Stomach smooth muscle (tissue), 2 donors: ENCODE measurements at regions not wholly inside any gene's neighbourhood (a gene's known extent, or its start where the extent isn't known, plus 50 kb on each side); places are given as distances from the start of the nearest gene placed in this dataset.

Experiments
- H3K27ac ChIP-seq: one replicate; pipeline ENCODE4 v1.7.0; 2013; ENCODE audit warnings: mild to moderate bottlenecking, low read length, inconsistent platforms
- H3K27me3 ChIP-seq, 2 donors: one replicate each; pipeline ENCODE4 v1.7.0; 2013; ENCODE audit warnings: low read length in 2 of 2; ENCODE audit not compliant: insufficient read depth in 2 of 2, control insufficient read depth in 1 of 2
- H3K36me3 ChIP-seq, 2 donors: one replicate each; pipeline ENCODE4 v1.7.0; 2013; ENCODE audit warnings: low read length in 2 of 2; ENCODE audit not compliant: control insufficient read depth in 2 of 2, insufficient read depth in 2 of 2
- H3K4me1 ChIP-seq: one replicate; pipeline ENCODE4 v1.7.0; 2013; ENCODE audit warnings: low read length; ENCODE audit not compliant: control insufficient read depth, insufficient read depth
- H3K4me3 ChIP-seq, 2 donors: one replicate each; pipeline ENCODE4 v1.7.0; 2013; ENCODE audit warnings: low read length in 2 of 2
- H3K9ac ChIP-seq, 2 donors: one replicate each; pipeline ENCODE4 v1.7.0; 2013; ENCODE audit warnings: low read length in 2 of 2, mild to moderate bottlenecking in 1 of 2
- H3K9me3 ChIP-seq, 2 donors: one replicate each; pipeline ENCODE4 v1.7.0; 2013; ENCODE audit warnings: low read length in 2 of 2; ENCODE audit not compliant: control insufficient read depth in 2 of 2
- donor health status: healthy.
- donor health status: Pancreatic carcinoma.

DNA sequence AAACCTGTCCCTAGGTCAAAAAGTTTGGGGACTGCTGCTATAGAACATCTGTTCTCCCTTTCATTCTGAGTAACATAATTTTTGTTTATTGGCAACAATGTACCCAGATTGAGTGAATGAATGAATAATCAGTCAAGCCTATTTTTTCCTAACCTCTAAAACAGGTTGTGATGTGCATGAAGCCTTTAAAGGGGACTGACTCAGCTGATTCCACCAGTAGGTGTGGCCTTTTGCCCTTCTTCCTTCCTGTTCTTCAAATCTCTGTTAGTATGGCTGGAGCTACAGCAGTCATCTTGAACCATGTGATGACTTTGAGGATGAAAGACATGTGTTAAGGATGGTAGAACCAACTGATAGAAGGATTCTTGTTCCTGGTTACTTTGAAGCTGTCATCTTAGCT, 476.1 kb downstream of the NUF2 start:
- no peak overlapping the region for H3K9ac ChIP-seq
- H3K27me3 ChIP-seq = no peaks in the 10 kb centered on the region
- H3K4me1 ChIP-seq = no peaks in the 10 kb centered on the region
- H3K27ac ChIP-seq = no peak overlapping the region
- H3K9me3 ChIP-seq = no peaks in the 10 kb centered on the region
- H3K36me3 ChIP-seq = no peaks in the 10 kb centered on the region
- H3K4me3 ChIP-seq = no peak overlapping the region

DNA sequence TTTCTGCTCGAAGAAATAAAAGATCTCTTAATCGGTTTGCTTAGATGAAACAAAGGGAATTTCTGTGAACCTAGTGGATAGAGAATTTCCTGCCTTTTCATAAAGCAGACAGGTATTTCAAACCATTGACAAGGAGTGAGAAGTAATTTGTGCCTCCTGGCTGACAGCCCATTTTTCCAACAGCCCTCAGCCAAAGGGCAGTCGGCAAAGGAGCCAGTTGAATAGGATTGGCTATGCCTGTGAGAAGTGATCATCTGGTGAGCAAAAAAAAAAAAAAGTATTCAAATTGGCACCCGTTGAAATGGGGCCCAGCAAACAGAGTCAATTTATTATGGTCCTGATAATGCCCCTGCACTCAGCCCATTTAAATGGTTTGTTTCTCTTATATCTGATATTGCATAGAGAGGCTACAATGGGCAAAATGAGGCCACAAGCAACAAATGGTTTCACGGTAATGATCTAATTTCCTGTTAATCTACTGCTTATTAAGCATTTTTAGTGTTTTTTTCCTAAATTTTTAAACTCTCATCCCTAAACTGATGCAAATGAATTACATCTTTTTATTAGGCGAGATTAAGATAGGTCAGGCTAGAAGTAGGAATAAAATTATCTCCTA, 477.5 kb downstream of the NUF2 start:
- no peaks in the 10 kb centered on the region for H3K36me3 ChIP-seq
- no peak overlapping the region for H3K4me3 ChIP-seq
- H3K9me3 ChIP-seq = no peaks in the 10 kb centered on the region
- no peak overlapping the region for H3K9ac ChIP-seq
- no peak overlapping the region for H3K27ac ChIP-seq
- H3K27me3 ChIP-seq = no peaks in the 10 kb centered on the region
- no peaks in the 10 kb centered on the region for H3K4me1 ChIP-seq

DNA sequence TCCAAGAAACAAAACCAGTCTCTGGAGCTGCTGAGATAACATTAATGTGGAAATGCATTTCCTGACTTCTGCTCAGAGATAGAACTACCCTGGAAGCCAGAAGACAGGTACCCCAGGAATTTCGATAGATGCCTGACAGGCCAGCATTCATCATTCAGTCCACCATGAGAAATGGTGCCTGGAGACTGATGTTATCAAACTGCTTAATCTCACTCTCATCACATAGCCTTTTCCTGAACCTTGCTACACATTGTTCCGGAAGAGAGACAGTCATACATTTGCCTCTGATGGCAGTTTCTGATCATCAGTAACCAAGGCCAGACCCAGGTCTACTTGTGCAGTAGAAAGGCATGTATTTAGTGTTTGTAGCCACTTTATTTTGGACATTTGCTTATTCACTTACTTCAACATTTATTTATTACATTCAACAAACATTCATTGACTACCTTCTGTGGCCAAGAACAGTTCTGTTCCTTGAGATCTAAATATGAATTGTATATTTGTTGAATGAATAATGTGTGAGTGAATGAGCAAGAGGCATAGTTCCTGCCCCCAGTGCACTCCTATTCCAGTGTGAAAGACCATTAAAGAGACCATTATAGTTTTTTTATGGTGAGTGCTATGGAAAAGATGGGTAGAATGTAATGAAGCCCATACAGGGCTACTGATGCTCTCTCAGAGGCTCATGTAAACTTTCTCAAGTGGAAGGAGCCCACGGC, 485.7 kb downstream of the NUF2 start:
- H3K9ac ChIP-seq = no peak overlapping the region
- no peaks in the 10 kb centered on the region for H3K9me3 ChIP-seq
- H3K4me1 ChIP-seq = no peaks in the 10 kb centered on the region
- H3K27ac ChIP-seq = no peak overlapping the region
- no peaks in the 10 kb centered on the region for H3K27me3 ChIP-seq
- no peaks in the 10 kb centered on the region for H3K36me3 ChIP-seq
- H3K4me3 ChIP-seq = no peak overlapping the region

DNA sequence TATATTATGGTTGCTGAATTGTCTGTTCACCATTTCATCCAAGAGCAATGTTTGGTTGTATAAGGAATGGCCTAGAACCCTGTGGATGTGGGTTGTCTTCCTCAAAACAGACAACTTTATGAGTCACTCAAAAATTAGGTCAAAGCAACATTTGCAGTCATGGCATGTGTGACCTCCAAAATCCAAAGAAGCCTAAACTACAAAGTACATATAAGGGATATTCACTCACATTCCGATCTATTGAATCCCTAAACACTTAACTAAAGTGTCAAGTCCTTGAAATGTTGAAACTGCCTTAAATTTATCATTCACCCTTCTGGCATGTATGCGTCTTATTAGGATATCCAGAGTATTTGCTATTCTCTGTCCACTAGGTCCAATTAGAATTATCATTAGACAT, 491.5 kb downstream of the NUF2 start:
- Histone ChIP-seq H3K36me3 (no peaks in the 10 kb centered on the region), H3K4me3 (no peak overlapping the region), H3K9ac (no peak overlapping the region), H3K9me3 (peaks cover 3 to 4% of the 10 kb centered on the region in 2 donors), H3K27ac (no peak overlapping the region), H3K4me1 (no peaks in the 10 kb centered on the region), H3K27me3 (no peaks in the 10 kb centered on the region)

DNA sequence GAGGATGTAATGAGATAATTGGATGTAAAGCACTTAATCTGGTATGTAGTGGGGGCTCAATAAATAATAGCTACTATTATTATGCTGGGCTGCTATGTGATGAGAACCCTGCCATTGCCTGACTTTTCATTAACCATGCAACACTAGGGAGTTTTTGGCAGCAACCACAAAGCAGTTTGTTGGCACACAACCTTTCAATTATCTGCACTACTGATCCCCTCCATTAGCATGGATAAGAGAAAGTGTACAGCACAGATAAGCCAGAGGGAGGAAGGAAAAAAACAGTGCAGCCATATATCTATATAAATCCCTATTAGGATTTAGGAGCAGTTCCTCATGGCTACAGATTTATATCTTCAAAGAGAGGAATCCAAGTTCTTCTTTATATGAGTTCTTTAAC, 498.5 kb downstream of the NUF2 start:
- no peaks in the 10 kb centered on the region for H3K4me1 ChIP-seq
- H3K9ac ChIP-seq = no peak overlapping the region
- no peaks in the 10 kb centered on the region for H3K27me3 ChIP-seq
- no peaks in the 10 kb centered on the region for H3K36me3 ChIP-seq
- no peak overlapping the region for H3K4me3 ChIP-seq
- H3K9me3 ChIP-seq = no peaks in the 10 kb centered on the region
- no peak overlapping the region for H3K27ac ChIP-seq

DNA sequence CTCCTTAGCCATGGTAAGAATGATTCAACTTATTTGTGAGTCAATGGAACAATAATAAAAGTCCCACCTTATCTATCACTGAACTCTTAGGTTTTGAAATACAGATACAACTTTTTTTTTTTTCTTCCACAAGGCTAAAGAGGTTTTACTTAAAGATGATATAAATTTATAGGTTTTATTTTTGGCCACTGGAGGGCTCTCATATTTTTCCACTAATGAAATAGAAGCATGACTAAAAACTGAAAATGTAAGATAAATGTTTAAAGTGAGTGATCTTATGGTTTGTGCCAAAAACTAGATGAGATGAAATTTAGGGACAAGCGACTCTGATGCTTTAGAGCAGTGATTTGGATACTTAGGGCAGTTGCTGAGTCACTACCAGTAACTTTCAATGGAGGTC, 499.0 kb downstream of the NUF2 start:
- no peaks in the 10 kb centered on the region for H3K4me1 ChIP-seq
- H3K9ac ChIP-seq = no peak overlapping the region
- H3K27ac ChIP-seq = no peak overlapping the region
- H3K4me3 ChIP-seq = no peak overlapping the region
- no peaks in the 10 kb centered on the region for H3K9me3 ChIP-seq
- no peaks in the 10 kb centered on the region for H3K36me3 ChIP-seq
- H3K27me3 ChIP-seq = no peaks in the 10 kb centered on the region

DNA sequence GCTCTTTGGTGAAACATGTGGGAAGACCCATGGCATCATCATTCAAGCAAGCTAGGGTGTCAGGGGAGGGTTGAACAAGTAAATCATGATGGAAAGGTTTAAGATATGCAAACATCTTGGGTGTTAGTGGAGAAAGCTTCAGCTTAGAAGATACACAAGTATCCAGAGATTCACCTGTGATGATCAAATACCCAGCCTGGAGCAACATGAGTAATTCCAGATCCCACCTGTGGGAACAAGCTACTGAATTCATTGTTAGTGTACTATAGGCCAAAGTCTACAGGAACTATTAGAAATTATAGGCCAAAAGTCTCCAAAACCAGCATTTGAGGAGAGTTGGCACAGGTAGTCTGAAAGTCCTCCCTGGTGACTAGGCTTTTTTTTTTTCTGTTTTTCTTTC, 499.9 kb downstream of the NUF2 start:
- no peaks in the 10 kb centered on the region for H3K9me3 ChIP-seq
- no peak overlapping the region for H3K27ac ChIP-seq
- H3K4me1 ChIP-seq = no peaks in the 10 kb centered on the region
- H3K4me3 ChIP-seq = no peak overlapping the region
- H3K9ac ChIP-seq = no peak overlapping the region
- no peaks in the 10 kb centered on the region for H3K36me3 ChIP-seq
- no peaks in the 10 kb centered on the region for H3K27me3 ChIP-seq

DNA sequence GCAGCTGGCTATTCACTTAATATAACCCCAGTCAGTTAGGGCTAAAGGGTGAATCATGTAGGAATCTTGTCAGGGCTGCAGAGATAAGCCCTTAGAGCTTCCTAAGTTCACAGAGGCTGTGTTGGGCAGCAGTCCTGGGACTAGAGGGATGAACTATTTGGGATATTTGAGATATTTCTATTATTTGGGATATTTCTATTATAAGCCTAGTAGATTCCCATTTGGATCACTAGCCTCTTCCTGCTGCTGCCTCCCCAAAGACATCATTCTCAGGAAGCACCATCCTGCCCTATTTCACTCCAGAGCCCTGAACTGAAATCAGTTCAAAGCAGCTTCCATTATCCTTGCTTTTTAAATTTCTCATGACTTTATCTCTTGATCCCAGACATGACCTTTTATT, 501.3 kb downstream of the NUF2 start:
- no peak overlapping the region for H3K9ac ChIP-seq
- no peak overlapping the region for H3K27ac ChIP-seq
- no peaks in the 10 kb centered on the region for H3K4me1 ChIP-seq
- H3K27me3 ChIP-seq = no peaks in the 10 kb centered on the region
- no peak overlapping the region for H3K4me3 ChIP-seq
- H3K9me3 ChIP-seq = no peaks in the 10 kb centered on the region
- H3K36me3 ChIP-seq = no peaks in the 10 kb centered on the region

DNA sequence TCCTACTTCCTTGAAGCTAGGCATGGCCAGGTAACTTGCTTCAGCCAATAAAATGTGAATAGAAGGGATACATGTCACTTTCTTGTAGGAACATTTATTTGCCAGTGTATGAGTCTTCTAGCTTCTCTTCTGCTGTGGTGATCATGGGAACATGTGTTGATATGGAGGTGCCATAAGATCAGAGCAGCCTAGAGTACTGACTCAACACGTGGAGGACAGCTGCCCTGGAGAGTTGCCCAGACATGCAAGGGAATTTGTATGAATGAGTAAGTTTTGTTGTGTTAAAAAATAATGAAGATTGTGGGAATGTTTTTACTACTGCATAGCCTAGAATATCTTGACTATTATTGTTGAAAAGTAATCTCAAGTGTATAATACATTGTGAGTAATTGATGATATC, 502.3 kb downstream of the NUF2 start:
- Histone ChIP-seq H3K27ac (no peak overlapping the region), H3K36me3 (no peaks in the 10 kb centered on the region), H3K27me3 (no peaks in the 10 kb centered on the region), H3K4me3 (no peak overlapping the region), H3K9ac (no peak overlapping the region), H3K9me3 (no peaks in the 10 kb centered on the region), H3K4me1 (no peaks in the 10 kb centered on the region)

DNA sequence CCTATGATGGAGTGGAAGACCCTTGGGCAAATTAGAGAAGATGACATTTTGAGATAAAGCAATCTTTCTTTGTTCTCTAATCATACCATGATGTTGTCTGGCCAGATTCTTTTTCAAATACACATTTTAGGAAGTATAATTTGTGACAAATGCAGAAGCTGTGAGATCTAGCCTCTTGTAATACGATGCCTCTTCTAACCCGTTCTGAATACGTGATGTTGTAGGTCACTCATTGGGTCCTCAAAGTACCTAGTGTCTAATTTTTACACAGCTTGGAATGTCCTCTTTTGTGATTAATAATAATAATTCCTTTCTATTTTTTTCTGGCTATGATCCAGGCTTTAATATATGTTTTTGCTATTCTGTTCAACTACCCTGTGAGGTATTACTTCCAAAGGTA, 502.7 kb downstream of the NUF2 start:
- no peaks in the 10 kb centered on the region for H3K9me3 ChIP-seq
- H3K27ac ChIP-seq = no peak overlapping the region
- H3K27me3 ChIP-seq = no peaks in the 10 kb centered on the region
- H3K36me3 ChIP-seq = no peaks in the 10 kb centered on the region
- no peaks in the 10 kb centered on the region for H3K4me1 ChIP-seq
- no peak overlapping the region for H3K4me3 ChIP-seq
- no peak overlapping the region for H3K9ac ChIP-seq

DNA sequence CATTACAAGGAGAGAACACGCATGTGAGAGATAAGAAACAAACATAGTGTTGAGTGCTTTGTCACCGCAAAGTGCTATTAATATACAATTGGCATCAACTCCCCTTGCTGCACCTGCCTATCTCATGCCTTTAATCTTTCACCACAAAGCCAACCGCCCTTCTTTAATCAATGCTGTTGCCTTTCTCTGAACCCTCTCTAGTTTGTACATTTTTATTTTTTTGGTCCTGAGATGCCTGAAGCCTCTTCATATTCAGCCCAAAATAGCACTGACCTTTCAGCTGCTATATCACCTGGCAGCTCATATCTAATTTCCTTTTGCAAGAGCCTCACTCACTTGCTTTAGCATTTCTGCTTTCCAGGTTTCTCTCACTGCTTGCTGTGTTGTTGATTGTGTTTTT, 504.7 kb downstream of the NUF2 start:
- Histone ChIP-seq H3K4me3 (no peak overlapping the region), H3K9ac (no peak overlapping the region), H3K27ac (no peak overlapping the region), H3K36me3 (no peaks in the 10 kb centered on the region), H3K4me1 (no peaks in the 10 kb centered on the region), H3K9me3 (no peaks in the 10 kb centered on the region), H3K27me3 (no peaks in the 10 kb centered on the region)
